ENCODE measurements at regions not wholly inside any gene's neighbourhood (a gene's known extent, or its start where the extent isn't known, plus 50 kb on each side); places are given as distances from the start of the nearest gene placed in this dataset.
A peak's percentile ranks its signal among the peaks of the same experiment; 100 is the strongest.

DNA sequence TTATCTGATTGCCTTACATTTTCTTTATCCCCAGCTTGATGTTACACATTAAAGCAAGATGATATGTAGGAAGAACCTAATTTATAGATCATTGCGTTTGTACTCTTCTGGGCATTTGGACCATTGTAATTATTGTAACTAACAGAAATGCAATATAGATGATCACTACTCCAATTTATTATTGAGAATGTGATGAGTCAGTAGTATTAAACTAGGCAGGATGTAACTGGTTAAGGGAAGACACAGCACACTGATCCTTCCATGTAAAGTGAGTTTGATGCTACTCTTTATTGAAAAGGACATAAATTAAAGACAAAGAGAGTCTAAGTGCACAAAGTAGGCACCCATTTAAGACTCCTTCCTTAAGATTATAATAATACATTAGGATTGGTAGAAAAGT is 223.8 kb downstream of the KIF2B start:
- TF ChIP-seq, protein P1, sequence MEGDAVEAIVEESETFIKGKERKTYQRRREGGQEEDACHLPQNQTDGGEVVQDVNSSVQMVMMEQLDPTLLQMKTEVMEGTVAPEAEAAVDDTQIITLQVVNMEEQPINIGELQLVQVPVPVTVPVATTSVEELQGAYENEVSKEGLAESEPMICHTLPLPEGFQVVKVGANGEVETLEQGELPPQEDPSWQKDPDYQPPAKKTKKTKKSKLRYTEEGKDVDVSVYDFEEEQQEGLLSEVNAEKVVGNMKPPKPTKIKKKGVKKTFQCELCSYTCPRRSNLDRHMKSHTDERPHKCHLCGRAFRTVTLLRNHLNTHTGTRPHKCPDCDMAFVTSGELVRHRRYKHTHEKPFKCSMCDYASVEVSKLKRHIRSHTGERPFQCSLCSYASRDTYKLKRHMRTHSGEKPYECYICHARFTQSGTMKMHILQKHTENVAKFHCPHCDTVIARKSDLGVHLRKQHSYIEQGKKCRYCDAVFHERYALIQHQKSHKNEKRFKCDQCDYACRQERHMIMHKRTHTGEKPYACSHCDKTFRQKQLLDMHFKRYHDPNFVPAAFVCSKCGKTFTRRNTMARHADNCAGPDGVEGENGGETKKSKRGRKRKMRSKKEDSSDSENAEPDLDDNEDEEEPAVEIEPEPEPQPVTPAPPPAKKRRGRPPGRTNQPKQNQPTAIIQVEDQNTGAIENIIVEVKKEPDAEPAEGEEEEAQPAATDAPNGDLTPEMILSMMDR (optimal IDR thresholded peaks at IDR 0.05 in 1 of 3, IDR thresholded peaks at IDR 0.05 in 1 of 3, conservative IDR thresholded peaks at IDR 0.05 in 1 of 3; ENCODE audit: extremely low read depth in 1 of 3, insufficient read depth in 2 of 3, low read length in 3 of 3), result no peak
- Histone ChIP-seq H3K4me2 (ENCODE audit: control insufficient read depth, extremely low read depth, insufficient read depth, low read depth, low read length) (no peak overlapping the region), H3K9ac (ENCODE audit: control insufficient read depth, extremely low read depth, insufficient read depth, low read length) (no peak overlapping the region), H3K4me1 (ENCODE audit: control insufficient read depth, extremely low read depth, insufficient read depth, low read length) (no peaks in the 10 kb centered on the region), H3K4me3 (ENCODE audit: control insufficient read depth in 2 of 3, extremely low read depth in 1 of 3, insufficient read depth in 2 of 3, low read depth in 1 of 3, low read length in 3 of 3) (no peak overlapping the region), H4K20me1 (ENCODE audit: control insufficient read depth, extremely low read depth, insufficient read depth, low read length) (no peaks in the 10 kb centered on the region), H3K9me1 (ENCODE audit: control insufficient read depth, extremely low read depth, insufficient read depth, low read length) (no peaks in the 10 kb centered on the region), H3K27ac (ENCODE audit: control insufficient read depth, insufficient read depth, low read length) (no peak overlapping the region), H3K36me3 (ENCODE audit: control insufficient read depth in 2 of 2, extremely low read depth in 1 of 2, insufficient read depth in 2 of 2, low read length in 2 of 2) (no peaks in the 10 kb centered on the region), H3K27me3 (ENCODE audit: control insufficient read depth, extremely low read depth, insufficient read depth, low read length) (no peaks in the 10 kb centered on the region), H2AFZ (ENCODE audit: control insufficient read depth, low read length) (no peak overlapping the region), H3K79me2 (ENCODE audit: control insufficient read depth, insufficient read depth, low read length) (no peaks in the 10 kb centered on the region), H3K9me3 (ENCODE audit: control insufficient read depth, low read depth, low read length) (no peaks in the 10 kb centered on the region)
- no peak for FAIRE-seq
- dilution Hi-C loops (cut with MboI; ENCODE audit: extremely low pct_ligation_motif_present, low sequenced_read_pairs), result no loop called here
- DNase-seq (ENCODE audit: low read depth, low spot score), result no peak

DNA sequence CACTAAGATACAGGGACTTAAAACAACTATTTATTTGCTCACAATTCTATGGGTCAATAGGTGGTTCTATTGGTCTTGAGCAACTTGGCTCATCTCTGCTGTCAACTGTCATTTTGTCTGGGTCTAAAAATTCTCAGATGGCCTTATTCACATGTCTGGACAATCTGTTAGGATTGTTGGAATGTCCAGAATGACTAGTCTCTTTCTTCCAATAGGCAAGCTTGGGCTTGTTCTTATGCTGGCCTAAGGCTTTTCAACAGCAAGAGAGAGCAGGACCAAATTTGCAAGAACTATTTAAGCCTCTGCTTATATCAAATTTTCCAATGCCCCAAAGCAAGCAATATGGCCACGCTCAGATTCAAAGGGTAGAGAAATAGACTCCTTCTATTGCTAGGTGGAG is 240.9 kb downstream of the KIF2B start:
- dilution Hi-C loops (cut with MboI; ENCODE audit: extremely low pct_ligation_motif_present, low sequenced_read_pairs), result no loop called here
- H3K9me1 ChIP-seq (ENCODE audit: control insufficient read depth, extremely low read depth, insufficient read depth, low read length), result no peaks in the 10 kb centered on the region

More for the DNA sequence above, 240.9 kb downstream of the KIF2B start:
- H4K20me1 ChIP-seq (ENCODE audit: control insufficient read depth, extremely low read depth, insufficient read depth, low read length), result no peaks in the 10 kb centered on the region
- DNase-seq (ENCODE audit: low read depth, low spot score) (peak; percentile 72), FAIRE-seq (peak; percentile 85)
- no peak overlapping the region for H2AFZ ChIP-seq (ENCODE audit: control insufficient read depth, low read length)
- no peak overlapping the region for H3K4me3 ChIP-seq (ENCODE audit: control insufficient read depth in 2 of 3, extremely low read depth in 1 of 3, insufficient read depth in 2 of 3, low read depth in 1 of 3, low read length in 3 of 3)
- no peaks in the 10 kb centered on the region for H3K9me3 ChIP-seq (ENCODE audit: control insufficient read depth, low read depth, low read length)
- H3K36me3 ChIP-seq (ENCODE audit: control insufficient read depth in 2 of 2, extremely low read depth in 1 of 2, insufficient read depth in 2 of 2, low read length in 2 of 2), result no peaks in the 10 kb centered on the region
- no peaks in the 10 kb centered on the region for H3K27me3 ChIP-seq (ENCODE audit: control insufficient read depth, extremely low read depth, insufficient read depth, low read length)
- H3K4me2 ChIP-seq (ENCODE audit: control insufficient read depth, extremely low read depth, insufficient read depth, low read depth, low read length), result peak overlapping the region; percentile 31
- no peaks in the 10 kb centered on the region for H3K79me2 ChIP-seq (ENCODE audit: control insufficient read depth, insufficient read depth, low read length)
- TF ChIP-seq, protein P1 (optimal IDR thresholded peaks at IDR 0.05 in 1 of 3, IDR thresholded peaks at IDR 0.05 in 1 of 3, conservative IDR thresholded peaks at IDR 0.05 in 1 of 3; ENCODE audit: extremely low read depth in 1 of 3, insufficient read depth in 2 of 3, low read length in 3 of 3), result no peak
- TF ChIP-seq EZH2 (IDR thresholded peaks at IDR 0.05; ENCODE audit: low read length), result no peak
- no peak overlapping the region for H3K9ac ChIP-seq (ENCODE audit: control insufficient read depth, extremely low read depth, insufficient read depth, low read length)
- H3K4me1 ChIP-seq (ENCODE audit: control insufficient read depth, extremely low read depth, insufficient read depth, low read length), result peaks cover 10% of the 10 kb centered on the region
- no peak overlapping the region for H3K27ac ChIP-seq (ENCODE audit: control insufficient read depth, insufficient read depth, low read length)
